ENCODE measurements at regions not wholly inside any gene's neighbourhood (a gene's known extent, or its start where the extent isn't known, plus 50 kb on each side); places are given as distances from the start of the nearest gene placed in this dataset.

DNA sequence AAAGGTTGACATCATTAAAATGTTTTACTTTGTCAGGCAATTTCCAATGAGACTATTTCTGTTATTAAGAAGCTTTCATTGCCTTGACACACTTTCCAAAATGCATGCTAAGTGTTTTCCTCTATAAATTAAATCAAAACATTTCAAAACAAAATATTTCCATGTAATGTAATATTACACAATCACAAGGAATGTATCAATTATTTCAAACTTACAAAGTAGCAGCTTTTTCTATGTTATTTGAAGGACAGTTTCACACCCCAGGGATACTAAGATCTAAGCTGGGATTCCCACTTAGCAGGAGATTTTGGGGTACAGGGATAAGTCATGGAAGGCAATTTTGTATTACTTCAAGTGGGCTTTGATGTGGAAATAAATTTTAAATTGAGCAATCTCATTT is 144.9 kb downstream of the FOXG1 start:
- no peak overlapping the region for H2BK5ac ChIP-seq (ENCODE audit: insufficient read length, low read length)
- no peak overlapping the region for H3K27ac ChIP-seq (ENCODE audit: insufficient read length, low read depth, low read length)
- no peak for DNase-seq
- no peak overlapping the region for H4K8ac ChIP-seq (replicated peaks; ENCODE audit: insufficient read length, low read depth, low read length)
- 0 out of 5 replicates have a peak, but pooled peaks cover 0 to 4% of the 10 kb centered on the region in 2 experiments for H3K9me3 Mint-ChIP-seq
- H3K4me1 Mint-ChIP-seq, result no peaks in the 10 kb centered on the region
- peaks cover 0 to 11% (median 0%) of the 10 kb centered on the region in 3 experiments; a peak in 2 of 7 replicates for H3K36me3 Mint-ChIP-seq (ENCODE audit: insufficient read depth in 1 of 3, low read depth in 3 of 3)
- H2AFZ ChIP-seq (ENCODE audit: low read length), result no peak overlapping the region
- peaks cover 5% of the 10 kb centered on the region for H3K27me3 Mint-ChIP-seq (ENCODE audit: low read depth)
- H4K20me1 ChIP-seq (ENCODE audit: control insufficient read depth, insufficient read depth, insufficient read length), result no peaks in the 10 kb centered on the region
- H2BK20ac ChIP-seq (ENCODE audit: low read depth, low read length, poor library complexity, severe bottlenecking), result no peak overlapping the region
- H3K9ac ChIP-seq (ENCODE audit: extremely low read depth, insufficient read length, low read length), result no peak overlapping the region
- H3K14ac ChIP-seq (ENCODE audit: insufficient read depth, low read length), result no peak overlapping the region
- H2BK15ac ChIP-seq (ENCODE audit: low read depth, low read length), result no peak overlapping the region
- no peak overlapping the region for H3K18ac ChIP-seq (ENCODE audit: insufficient read length, low read depth, low read length)
- TF ChIP-seq, protein P1, sequence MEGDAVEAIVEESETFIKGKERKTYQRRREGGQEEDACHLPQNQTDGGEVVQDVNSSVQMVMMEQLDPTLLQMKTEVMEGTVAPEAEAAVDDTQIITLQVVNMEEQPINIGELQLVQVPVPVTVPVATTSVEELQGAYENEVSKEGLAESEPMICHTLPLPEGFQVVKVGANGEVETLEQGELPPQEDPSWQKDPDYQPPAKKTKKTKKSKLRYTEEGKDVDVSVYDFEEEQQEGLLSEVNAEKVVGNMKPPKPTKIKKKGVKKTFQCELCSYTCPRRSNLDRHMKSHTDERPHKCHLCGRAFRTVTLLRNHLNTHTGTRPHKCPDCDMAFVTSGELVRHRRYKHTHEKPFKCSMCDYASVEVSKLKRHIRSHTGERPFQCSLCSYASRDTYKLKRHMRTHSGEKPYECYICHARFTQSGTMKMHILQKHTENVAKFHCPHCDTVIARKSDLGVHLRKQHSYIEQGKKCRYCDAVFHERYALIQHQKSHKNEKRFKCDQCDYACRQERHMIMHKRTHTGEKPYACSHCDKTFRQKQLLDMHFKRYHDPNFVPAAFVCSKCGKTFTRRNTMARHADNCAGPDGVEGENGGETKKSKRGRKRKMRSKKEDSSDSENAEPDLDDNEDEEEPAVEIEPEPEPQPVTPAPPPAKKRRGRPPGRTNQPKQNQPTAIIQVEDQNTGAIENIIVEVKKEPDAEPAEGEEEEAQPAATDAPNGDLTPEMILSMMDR (conservative IDR thresholded peaks at IDR 0.05), result no peak
- no peak overlapping the region for H3K4ac ChIP-seq (ENCODE audit: low read depth, low read length)
- H2BK120ac ChIP-seq (ENCODE audit: low read depth, low read length, poor library complexity, severe bottlenecking), result no peak overlapping the region
- H3K79me2 ChIP-seq (ENCODE audit: insufficient read depth, low read length), result no peaks in the 10 kb centered on the region
- no peaks in the 10 kb centered on the region for H3K23me2 ChIP-seq (ENCODE audit: insufficient read length, low read depth, low read length, poor library complexity, severe bottlenecking)
- H2AK5ac ChIP-seq (ENCODE audit: insufficient read length, low read length), result no peak overlapping the region
- no peak overlapping the region for H3K27ac Mint-ChIP-seq
- H3K4me3 Mint-ChIP-seq, result no peak overlapping the region
- no peak overlapping the region for H2BK12ac ChIP-seq (ENCODE audit: insufficient read length, low read depth, low read length)
- no peaks in the 10 kb centered on the region for H3K4me1 ChIP-seq (ENCODE audit: insufficient read depth, low read length)
- H3K79me1 ChIP-seq (ENCODE audit: insufficient read depth, low read depth, low read length, poor library complexity, severe bottlenecking), result no peaks in the 10 kb centered on the region
- no peak overlapping the region for H3K4me2 ChIP-seq (ENCODE audit: insufficient read depth, insufficient read length, low read length)
- no peak overlapping the region for H4K91ac ChIP-seq (ENCODE audit: insufficient read length, low read depth, low read length)
- no peak overlapping the region for H3T11ph ChIP-seq (ENCODE audit: low read length)
- H3K56ac ChIP-seq (ENCODE audit: insufficient read length, low read depth, low read length), result no peak overlapping the region
- no peaks in the 10 kb centered on the region for H3K9me3 ChIP-seq (ENCODE audit: control insufficient read depth, low read depth, low read length)
- no peak overlapping the region for H3K23ac ChIP-seq (ENCODE audit: insufficient read length, low read depth, low read length)
- no peaks in the 10 kb centered on the region for H3K27me3 ChIP-seq (ENCODE audit: insufficient read depth, low read length)
- no peak overlapping the region for H4K5ac ChIP-seq (ENCODE audit: insufficient read length, low read depth, low read length)

All from H9 (cell line).